CD4-positive, alpha-beta T cell treated with Interleukin-4 for 4 hours (primary cell): ENCODE measurements at regions not wholly inside any gene's neighbourhood (a gene's known extent, or its start where the extent isn't known, plus 50 kb on each side); places are given as distances from the start of the nearest gene placed in this dataset.

Experiments used
- DNase-seq: peaks from one replicate; pipeline ENCODE4 v3.0.0-alpha.2; 2020

DNA sequence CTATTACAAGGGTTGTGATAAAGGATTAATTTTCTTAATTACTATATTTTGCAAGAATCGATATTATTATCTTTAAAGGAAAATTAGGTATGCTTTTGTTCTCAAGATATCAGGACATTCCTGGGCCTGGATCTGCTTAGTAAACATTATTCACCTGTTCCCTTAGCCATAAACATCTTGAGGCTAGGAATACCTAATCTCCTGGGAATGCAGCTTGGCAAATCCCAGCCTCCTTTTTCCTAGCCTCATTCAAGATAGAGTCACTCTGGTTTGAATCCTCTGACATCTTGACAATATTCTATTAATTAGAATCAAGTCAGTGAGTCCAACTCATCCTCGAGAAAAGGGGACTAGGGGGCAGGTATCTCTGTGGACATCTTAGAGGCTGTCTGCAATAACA is 327.1 kb downstream of the STIM2 start:
- no peak for DNase-seq

DNA sequence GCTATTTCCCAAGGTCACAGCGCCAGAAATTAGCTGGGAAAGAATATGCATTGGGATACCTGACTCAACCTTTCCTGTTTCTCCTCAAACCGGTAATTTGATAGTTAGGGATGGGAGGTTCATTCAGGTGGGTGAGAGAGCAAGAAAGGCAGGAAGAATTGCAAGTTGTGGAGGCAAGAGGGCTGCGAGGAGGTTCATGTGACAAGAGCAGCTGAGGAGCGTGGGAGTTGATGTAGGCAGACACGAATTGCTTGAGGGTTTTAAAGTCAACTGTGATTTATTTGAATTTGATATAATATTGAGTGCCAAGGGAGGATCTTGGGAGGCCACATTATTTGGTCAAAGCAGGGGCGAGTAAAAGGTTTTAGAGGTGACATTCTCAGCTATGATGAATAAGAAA is 329.0 kb downstream of the STIM2 start:
- no peak for DNase-seq

- no peak for DNase-seq
These were observed 331.0 kb downstream of the STIM2 start for GRCh38 chr4:27191592-27191991.

- no peak for DNase-seq
These were observed 334.0 kb downstream of the STIM2 start for GRCh38 chr4:27194599-27195176.

DNA sequence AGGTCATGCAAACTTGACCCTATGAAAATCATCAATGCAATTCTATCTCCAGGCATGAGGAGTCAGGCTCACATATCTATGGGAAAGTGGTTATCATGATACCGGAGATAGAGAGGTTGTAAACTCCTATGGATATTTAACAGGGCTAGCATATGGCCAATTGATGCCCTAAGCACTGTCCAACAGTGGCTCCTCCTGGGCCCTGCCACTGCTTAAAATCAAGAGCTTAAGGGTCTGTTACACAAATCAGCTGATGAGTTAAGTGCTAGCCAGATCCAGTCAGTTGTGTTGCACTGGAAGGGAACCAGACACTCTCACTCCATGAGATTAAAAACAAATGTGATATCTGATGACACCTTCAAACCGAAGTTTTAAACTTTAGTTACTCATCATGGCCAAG is 337.6 kb downstream of the STIM2 start:
- no peak for DNase-seq

DNA sequence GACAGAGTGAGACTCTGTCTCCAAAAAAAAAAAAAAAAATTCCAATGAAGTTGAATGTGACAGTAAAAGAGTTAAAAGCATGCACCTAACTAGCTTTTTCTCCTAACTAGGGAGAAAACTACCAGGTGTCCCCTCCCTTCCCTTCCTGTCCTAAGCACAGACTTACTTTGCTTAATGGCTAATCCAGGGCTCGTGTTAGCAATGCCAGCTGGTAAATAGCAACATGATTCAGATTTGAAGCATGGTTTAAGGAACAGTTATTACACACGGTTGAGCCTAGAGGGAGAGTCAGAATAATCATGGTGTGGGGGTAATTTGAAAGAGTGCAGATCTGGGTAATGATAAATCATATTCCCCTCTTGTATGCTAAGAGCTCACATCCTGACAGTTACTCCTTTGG is 338.3 kb downstream of the STIM2 start:
- no peak for DNase-seq

GRCh38 chr4:27206009-27206408 is 345.4 kb downstream of the STIM2 start:
- DNase-seq = no peak

- no peak for DNase-seq
These were observed 350.3 kb downstream of the STIM2 start for GRCh38 chr4:27210956-27211355.

DNA sequence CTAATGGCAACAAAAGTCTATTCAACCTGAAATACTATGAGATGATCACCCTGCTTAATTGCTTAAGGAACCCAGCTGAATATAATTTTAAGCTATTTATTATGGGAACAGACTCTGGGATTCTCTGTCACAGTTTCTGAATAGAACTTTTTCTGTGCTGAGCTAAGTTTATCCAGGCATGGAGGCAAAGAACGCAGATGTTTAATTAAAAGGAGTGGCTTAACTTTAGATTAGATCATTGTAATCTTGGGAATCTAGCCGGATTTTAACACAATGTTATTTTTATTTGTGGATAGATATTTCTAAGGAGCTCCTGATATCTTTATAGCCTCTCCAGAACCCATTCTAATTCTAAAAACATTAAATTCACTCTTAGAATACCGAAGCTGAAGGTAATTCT is 353.4 kb downstream of the STIM2 start:
- DNase-seq = no peak

- DNase-seq = no peak
These were observed 354.7 kb downstream of the STIM2 start for GRCh38 chr4:27215220-27215826.

DNA sequence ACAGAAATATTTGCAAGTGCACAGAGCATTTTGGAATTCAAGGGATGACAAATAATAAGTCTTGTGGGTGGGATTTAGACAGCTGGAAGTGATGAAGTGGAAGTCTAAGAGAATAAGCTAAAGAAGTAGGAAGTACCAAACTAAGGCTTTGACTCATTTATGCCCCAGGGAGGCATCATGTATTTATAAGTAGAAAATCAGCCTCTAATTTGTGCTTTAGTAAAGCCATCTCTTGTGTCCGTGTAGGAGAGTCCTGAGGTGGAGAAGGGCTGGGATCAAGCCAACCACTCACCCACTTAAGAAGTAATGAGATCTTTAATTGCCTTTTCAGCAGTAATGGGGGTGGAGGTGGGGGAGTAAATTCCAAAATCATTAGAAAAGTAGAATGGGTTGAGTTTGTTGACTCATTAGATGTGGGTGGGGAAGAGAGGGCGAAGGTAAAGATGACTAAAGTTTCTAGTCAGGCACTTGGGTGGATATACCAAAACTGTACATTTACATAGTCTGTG is 356.7 kb downstream of the STIM2 start:
- no peak for DNase-seq

DNA sequence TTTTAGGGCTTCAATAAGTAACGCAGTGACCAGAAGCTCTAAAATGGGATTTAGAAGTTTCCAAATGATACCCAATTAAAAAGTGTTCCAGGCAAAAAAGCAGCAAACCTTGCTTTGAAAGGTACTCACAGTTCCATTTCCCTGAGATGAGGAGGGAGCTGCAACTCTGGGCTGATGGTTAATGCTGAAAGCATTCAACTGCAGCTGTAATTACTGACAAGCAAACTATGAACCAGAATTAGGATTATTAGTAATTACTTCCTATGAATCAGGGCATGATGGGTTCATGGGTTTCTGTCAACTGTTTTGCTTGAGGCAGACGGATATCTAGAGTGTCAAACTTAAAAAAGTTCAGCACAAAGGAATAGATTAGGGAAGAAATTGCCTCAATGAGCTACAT is 357.4 kb downstream of the STIM2 start:
- no peak for DNase-seq

DNA sequence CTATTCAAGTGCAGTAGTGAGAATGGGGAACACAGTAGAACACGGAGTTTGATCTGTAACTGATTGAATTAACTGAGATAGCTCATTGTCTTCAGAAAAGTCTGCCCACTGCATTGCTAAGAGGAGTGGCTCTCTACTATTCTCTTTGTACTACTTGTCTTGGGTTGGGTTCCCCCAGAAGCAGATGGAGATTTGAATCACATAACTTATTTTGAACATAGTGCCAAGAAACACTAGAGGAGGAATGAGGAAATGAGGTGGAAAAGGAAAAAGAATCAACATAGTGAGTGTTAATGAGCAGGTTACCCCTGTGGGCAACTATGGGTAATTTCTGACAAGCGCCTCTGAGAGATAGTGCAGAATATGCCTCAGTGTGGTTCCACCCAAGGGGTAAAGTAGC is 362.7 kb downstream of the STIM2 start:
- no peak for DNase-seq

DNA sequence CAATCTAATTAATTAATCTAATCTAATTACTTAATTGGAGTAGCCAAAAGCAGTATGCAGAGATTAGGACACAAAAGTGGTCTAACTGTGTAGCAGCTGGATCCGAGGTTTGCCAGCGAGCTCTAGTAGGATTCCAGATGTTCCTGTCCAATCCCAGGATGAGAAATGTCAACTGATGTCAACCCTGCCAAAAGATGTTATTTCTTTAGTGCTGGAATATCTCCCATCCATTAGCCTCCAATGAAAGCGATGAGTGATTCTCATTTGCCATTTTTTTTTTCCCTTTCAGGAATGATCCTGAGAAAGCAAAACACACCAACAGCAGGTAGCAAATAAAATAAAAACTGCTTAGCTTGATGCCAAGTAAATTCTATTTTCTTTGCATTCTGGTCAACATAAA is 372.9 kb downstream of the STIM2 start:
- DNase-seq = no peak

DNA sequence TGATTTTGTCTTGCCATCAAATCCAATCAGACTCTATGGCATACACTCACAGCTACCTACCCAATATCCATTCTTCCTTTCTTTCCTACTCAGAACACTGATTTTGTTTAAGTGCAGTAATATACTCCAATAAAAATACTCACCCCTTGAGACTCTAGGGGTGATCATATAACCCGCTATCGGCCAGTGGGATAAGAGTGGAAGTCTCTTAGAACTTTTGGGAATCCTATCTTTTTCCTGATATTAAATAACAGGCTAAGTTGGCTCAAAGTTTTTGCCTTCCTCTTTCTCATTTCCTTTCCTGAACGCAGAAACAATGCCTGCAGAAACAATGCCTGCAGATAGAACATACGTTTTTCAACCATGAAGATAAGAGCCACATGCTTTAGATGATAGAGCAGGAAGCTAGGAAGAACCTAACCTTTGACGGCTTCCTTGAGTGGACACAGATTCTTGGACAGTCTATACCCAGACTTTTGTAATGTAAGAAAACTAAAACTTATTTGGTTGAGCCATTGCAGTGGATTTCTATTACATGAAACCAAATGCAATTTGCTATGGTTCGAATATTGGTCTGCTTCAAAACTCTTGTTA is 373.8 kb downstream of the STIM2 start:
- no peak for DNase-seq

DNA sequence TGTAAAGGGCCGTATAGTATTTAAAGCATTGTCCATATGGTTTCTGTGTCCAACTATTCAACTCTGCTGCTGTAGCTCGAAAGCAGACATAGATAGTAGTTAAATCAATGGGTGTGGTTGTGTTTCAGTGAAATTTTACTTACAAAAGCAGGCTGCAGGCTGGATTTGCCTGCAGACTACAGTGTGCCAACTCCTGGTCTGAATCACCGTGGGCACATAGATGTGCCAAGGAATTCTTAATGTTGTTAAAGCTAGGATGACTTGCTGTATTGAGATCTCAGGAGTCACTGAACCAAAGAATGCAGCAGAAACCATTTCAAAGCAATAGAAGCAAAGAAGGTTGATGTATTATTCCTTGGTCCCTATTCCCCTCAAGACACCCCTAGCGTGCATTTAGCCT is 379.0 kb downstream of the STIM2 start:
- DNase-seq = no peak

DNA sequence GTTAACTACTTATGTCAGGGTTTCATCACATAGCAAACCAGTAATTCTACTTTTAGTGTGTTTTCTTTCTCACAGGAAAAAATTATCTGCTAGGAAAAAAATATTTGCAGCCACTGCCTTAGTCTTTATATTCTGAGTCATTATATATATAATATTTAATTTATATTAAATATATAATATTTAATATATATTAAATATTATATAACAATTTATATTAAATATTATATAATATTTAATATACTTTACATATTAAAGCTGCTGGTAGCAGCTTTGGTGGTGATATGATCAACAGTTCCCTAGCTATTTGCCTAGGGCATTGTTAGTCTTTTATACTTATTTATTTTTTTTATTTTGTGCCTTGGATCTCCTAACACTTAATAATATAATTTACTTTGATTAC is 381.6 kb downstream of the STIM2 start:
- no peak for DNase-seq

- DNase-seq = no peak
These were observed 384.6 kb downstream of the STIM2 start for GRCh38 chr4:27245216-27245615.

DNA sequence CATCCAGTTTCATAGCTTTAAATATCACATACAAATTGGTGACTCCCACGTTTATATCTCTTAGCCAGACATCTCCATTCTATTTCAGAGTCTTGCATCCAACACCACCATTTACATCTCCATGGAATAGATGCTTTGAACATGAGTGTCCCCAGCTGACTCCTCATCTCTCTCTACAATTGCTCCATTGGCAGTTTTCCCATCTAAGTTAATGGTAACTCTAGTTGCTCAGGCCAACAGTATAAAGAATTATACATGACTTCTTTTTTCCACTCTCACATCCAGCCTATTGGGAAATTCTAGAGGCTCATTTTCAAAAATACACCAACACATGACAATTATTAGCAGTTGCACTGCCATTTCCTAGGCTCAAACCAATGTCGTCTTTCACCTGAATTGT is 388.2 kb downstream of the STIM2 start:
- no peak for DNase-seq

DNA sequence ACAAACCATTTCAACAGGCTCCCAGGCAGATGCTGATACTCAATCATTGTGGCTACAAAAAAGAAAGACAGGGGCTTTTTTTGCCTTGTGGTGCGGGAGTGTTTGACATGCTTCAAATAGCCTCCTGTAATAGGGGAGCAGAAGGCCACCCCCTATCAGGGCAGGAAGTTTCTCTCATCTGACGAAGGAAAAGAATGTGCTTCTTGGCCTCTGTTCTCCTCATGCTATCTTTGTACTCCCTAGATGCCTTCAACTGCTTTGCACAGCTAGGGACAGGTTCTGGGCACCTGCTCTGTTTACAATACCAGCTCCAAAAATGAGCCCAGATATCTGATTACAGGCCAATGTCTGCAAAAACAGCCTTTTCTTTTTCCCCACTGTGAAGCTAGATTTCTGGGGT is 391.1 kb downstream of the STIM2 start:
- DNase-seq = no peak

DNA sequence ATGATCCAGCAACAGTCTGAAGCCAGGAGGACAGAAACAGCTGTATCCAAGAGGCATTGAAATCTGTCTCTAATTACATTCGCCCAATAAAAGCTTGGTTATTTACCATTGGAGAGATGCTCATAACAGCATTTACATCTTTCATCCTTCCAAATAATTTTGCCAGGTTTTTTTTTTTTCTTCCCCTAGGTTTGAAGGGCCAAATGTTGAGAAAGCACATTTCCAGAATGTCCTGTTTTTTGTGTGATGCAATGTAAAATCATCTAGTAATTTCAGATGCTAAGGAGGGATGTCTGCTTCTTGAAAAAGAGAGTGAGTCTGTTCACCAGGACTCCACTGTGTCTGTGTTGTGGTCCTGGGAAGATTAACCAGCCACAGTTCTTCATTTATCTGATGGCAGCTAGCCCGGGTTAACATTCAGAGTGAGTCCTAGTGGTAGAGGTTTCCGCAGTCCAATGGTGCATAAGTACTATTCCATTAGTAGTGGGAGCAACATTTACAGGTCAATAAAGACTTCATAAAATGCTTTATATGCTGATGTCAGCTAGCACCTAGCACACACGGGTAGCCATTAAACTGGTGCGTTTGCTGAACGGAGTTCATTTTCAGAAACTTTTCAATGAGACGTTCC is 406.8 kb downstream of the STIM2 start:
- DNase-seq = no peak

DNA sequence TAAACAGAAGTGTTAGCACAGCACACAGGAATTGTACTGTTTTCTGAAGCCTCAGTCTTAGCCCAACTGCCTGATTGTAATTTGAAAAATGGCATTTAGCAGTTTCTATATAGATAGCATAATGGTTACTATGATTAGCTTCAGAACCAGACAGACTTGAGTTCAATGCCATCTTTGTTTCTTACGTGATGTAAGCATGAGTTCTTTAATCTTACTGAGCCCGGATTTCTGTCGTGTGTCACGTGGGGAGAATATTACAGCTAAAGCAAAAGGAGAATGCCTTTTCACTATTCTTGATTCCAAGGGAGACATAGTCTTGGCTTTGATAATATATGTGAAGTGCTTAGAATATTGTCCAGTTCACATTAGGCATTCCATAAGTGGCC is 407.3 kb downstream of the STIM2 start:
- DNase-seq = no peak

GRCh38 chr4:27270435-27270834 is 409.8 kb downstream of the STIM2 start:
- DNase-seq = no peak

GRCh38 chr4:27271555-27271954 is 410.9 kb downstream of the STIM2 start:
- DNase-seq = no peak
